ENCODE measurements at regions not wholly inside any gene's neighbourhood (a gene's known extent, or its start where the extent isn't known, plus 50 kb on each side); places are given as distances from the start of the nearest gene placed in this dataset.

DNA sequence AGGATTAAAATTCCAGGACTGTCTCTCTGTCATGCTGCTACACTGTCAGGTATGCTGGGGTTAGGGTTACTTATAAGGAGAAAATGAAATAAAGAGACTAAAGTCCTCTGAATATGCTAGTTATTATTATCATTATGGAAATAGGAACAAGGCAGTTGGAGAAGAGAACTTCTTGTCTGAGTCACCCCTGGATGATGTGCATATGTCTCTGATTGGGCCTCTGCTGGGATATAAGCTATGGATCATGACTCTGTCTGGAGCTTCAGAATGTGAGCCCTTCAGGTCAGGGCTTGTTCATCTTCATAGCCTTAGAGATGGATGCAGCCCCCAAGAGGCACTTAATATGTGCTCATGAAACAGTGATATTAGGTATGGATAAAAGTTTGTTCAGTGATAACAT lies 569.6 kb downstream of the EPHB1 start:
- Mint-ChIP-seq H3K27ac (no peak overlapping the region), H3K27me3 (ENCODE audit: insufficient read depth) (peaks cover 2% of the 10 kb centered on the region), H3K36me3 (ENCODE audit: low read depth) (no peaks in the 10 kb centered on the region), H3K4me1 (ENCODE audit: low read depth) (no peaks in the 10 kb centered on the region), H3K4me3 (no peak overlapping the region), H3K9me3 (no peaks in the 10 kb centered on the region)
- DNase-seq (ENCODE audit: low spot score) = no peak
- intact Hi-C loops (cut with micrococcal nuclease) = no loop called here

DNA sequence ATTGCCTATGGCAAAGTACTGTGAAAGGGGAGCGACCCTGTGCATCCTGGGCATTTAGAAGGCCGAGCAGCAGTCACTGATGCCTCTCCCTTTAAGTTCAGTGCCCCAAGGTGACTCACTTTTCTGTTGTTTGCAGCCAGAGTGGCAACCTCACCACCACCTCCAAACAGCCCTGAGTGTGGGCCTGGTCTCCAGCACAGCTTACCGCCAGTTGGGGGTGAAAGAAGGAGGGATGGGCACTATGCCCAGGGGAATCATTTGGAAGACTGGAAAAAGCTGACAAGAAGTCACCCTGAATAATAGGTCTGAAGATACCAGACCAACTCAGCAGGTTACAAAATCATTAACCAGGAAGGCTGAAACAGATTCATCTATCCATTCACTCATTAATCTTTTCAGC lies 571.8 kb downstream of the EPHB1 start:
- H3K9me3 Mint-ChIP-seq = no peaks in the 10 kb centered on the region
- no peak for DNase-seq (ENCODE audit: low spot score)
- intact Hi-C loops (cut with micrococcal nuclease) = no loop called here
- H3K27ac Mint-ChIP-seq = no peak overlapping the region
- H3K4me3 Mint-ChIP-seq = no peak overlapping the region
- H3K36me3 Mint-ChIP-seq (ENCODE audit: low read depth) = no peaks in the 10 kb centered on the region
- peaks cover 2% of the 10 kb centered on the region for H3K27me3 Mint-ChIP-seq (ENCODE audit: insufficient read depth)
- no peaks in the 10 kb centered on the region for H3K4me1 Mint-ChIP-seq (ENCODE audit: low read depth)

DNA sequence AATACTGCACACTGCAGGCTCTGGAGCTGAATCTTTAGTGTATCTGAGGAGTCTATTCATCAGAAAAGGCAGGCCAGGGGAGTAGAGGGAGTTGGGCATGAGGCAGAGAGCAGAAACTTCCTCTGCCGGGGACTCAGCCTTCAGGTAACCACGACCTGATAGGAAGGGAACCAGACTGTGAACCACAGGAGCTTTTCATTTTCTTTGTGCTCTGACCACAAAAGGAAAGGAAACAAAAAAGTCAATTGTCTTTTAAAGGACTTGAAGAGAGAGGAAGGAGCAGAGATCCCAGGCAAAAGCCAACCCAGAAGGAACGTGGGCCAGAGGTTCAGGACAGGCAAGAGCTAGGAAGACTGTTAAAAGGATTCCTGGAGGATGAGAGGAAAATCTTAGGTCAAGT lies 573.3 kb downstream of the EPHB1 start:
- intact Hi-C loops (cut with micrococcal nuclease) = no loop called here
- no peak overlapping the region for H3K27ac Mint-ChIP-seq
- H3K9me3 Mint-ChIP-seq = no peaks in the 10 kb centered on the region
- peaks cover 2% of the 10 kb centered on the region for H3K27me3 Mint-ChIP-seq (ENCODE audit: insufficient read depth)
- H3K36me3 Mint-ChIP-seq (ENCODE audit: low read depth) = no peaks in the 10 kb centered on the region
- DNase-seq (ENCODE audit: low spot score) = no peak
- H3K4me3 Mint-ChIP-seq = no peak overlapping the region
- H3K4me1 Mint-ChIP-seq (ENCODE audit: low read depth) = no peaks in the 10 kb centered on the region

DNA sequence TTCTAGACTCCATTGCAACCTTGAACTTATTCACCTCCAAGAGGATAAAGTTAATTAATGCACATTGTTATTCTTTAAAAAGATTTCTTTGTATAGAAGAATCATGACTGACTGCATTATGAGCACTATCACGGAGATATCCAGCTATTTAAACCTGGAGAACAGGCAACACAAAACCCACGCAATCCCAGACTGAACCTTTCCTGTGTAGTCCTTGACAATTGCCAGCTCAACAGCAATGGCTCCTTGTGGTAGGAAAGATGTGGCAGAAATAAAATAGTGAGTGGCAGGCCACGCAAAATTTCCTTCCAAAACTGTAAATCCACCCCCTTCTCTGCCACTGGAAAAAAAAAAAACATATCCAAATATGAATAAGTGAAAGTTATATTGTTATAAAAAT lies 573.7 kb downstream of the EPHB1 start:
- DNase-seq (ENCODE audit: low spot score) = no peak
- no peaks in the 10 kb centered on the region for H3K9me3 Mint-ChIP-seq
- no peak overlapping the region for H3K4me3 Mint-ChIP-seq
- H3K4me1 Mint-ChIP-seq (ENCODE audit: low read depth) = no peaks in the 10 kb centered on the region
- no peak overlapping the region for H3K27ac Mint-ChIP-seq
- intact Hi-C loops (cut with micrococcal nuclease) = no loop called here
- H3K36me3 Mint-ChIP-seq (ENCODE audit: low read depth) = no peaks in the 10 kb centered on the region
- peaks cover 2% of the 10 kb centered on the region for H3K27me3 Mint-ChIP-seq (ENCODE audit: insufficient read depth)

DNA sequence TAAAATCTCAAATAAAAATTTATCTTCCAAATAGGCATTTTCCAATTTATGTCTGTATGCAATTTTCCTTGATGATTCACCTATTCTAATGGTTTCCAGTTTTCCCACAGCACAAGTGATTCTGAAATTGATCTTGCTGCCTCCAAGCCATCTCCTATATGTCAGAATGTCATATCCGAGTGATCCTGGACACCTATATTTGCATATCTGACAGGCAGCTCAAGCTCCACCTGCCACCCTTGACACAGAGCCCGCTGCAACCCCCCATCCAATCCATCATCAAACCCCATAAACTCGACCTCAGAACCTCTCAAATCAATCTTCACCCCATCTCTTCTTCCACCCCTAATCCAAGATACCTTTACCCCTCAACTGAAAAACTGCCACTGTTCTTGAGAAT lies 579.5 kb downstream of the EPHB1 start:
- no peak for DNase-seq (ENCODE audit: low spot score)
- intact Hi-C loops (cut with micrococcal nuclease) = no loop called here
- Mint-ChIP-seq H3K36me3 (ENCODE audit: low read depth) (no peaks in the 10 kb centered on the region), H3K4me3 (no peak overlapping the region), H3K4me1 (ENCODE audit: low read depth) (no peaks in the 10 kb centered on the region), H3K27me3 (ENCODE audit: insufficient read depth) (no peaks in the 10 kb centered on the region), H3K9me3 (peaks cover 5% of the 10 kb centered on the region), H3K27ac (no peak overlapping the region)

DNA sequence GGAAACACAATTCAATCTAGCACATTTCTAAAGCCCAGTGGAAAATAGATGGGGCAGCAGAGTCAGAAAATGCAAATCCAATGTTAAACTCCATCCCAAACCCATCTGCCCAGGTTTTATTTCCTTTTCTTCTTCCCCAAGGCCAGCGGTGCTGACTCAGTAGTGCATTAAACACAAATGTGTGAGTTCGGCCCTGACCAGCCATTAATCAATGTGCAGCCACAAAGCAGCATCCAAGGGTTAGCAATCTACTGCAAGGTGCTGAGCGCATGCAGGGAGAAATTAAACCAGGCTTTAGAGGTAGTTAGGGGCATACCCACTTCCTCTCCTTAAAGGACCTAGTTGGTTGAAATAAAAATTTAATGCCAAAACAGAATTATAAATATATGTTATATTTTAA lies 583.3 kb upstream of the PPP2R3A start:
- no peak for DNase-seq (ENCODE audit: low spot score)
- no peak overlapping the region for H3K4me3 Mint-ChIP-seq
- no peaks in the 10 kb centered on the region for H3K27me3 Mint-ChIP-seq (ENCODE audit: insufficient read depth)
- H3K36me3 Mint-ChIP-seq (ENCODE audit: low read depth) = no peaks in the 10 kb centered on the region
- H3K4me1 Mint-ChIP-seq (ENCODE audit: low read depth) = no peaks in the 10 kb centered on the region
- no peaks in the 10 kb centered on the region for H3K9me3 Mint-ChIP-seq
- intact Hi-C loops (cut with micrococcal nuclease) = no loop called here
- no peak overlapping the region for H3K27ac Mint-ChIP-seq

DNA sequence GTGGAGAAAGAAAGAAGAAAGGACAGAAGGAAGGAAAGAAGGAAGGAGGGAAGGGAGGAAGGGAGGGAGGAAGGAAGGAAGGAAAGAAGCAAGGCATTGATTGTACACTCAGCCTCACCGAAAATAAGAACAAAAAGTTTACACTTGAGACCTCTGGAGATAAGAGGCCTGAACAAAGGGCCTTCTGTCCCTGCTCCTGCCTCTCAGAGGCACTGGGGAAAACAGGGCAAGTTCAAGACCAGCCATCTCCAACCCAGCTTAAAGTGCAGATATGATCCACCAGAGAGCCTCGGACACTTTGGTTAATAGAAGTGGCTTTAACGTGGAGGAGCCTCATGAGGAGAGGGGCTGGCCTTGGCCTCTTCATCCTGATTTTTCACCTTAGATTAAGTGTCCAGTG lies 582.9 kb upstream of the PPP2R3A start:
- H3K36me3 Mint-ChIP-seq (ENCODE audit: low read depth) = no peaks in the 10 kb centered on the region
- no peak overlapping the region for H3K27ac Mint-ChIP-seq
- H3K27me3 Mint-ChIP-seq (ENCODE audit: insufficient read depth) = no peaks in the 10 kb centered on the region
- H3K4me3 Mint-ChIP-seq = no peak overlapping the region
- DNase-seq (ENCODE audit: low spot score) = no peak
- intact Hi-C loops (cut with micrococcal nuclease) = no loop called here
- H3K4me1 Mint-ChIP-seq (ENCODE audit: low read depth) = no peaks in the 10 kb centered on the region
- no peaks in the 10 kb centered on the region for H3K9me3 Mint-ChIP-seq

DNA sequence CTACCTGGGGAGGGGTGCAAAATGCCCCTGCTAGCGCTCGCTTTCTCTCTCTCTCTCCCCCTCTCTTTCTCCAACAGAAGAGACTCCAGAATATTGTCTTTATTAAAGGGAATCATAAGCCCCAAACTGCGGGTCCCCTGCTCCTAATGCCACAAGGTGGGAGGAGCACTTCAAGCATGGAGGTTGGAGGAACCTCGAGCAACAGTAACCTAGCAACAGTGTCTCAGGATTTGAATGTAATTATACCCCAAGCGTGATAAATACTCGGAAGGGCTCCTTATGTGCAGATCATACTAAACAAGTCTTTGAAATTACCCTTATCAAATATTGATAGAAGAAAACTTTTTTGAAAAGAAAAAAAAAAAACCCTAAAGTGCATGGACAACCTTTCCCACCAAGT lies 582.2 kb upstream of the PPP2R3A start:
- H3K36me3 Mint-ChIP-seq (ENCODE audit: low read depth) = no peaks in the 10 kb centered on the region
- no peak for DNase-seq (ENCODE audit: low spot score)
- intact Hi-C loops (cut with micrococcal nuclease) = no loop called here
- H3K4me1 Mint-ChIP-seq (ENCODE audit: low read depth) = no peaks in the 10 kb centered on the region
- no peaks in the 10 kb centered on the region for H3K27me3 Mint-ChIP-seq (ENCODE audit: insufficient read depth)
- no peaks in the 10 kb centered on the region for H3K9me3 Mint-ChIP-seq
- H3K27ac Mint-ChIP-seq = no peak overlapping the region
- no peak overlapping the region for H3K4me3 Mint-ChIP-seq

DNA sequence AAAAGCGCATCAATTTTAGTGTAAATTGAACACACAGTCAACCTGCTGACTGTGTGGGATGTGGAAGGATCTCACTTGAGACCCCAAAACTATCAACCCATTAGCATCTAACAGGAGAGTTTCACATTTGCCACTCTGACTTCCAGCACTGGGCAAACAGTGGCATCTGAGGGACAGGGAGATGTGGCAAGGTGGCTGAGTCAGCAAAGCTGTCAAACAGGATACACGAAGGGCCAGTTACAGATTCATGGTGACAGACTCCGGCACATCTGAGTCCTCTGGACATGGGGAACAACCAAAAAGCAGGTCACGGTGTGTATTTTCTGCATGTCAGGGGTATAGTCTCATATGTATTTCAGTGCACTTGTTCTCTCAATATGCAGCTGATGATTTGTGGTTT lies 573.4 kb upstream of the PPP2R3A start:
- Mint-ChIP-seq H3K4me3 (no peak overlapping the region), H3K4me1 (ENCODE audit: low read depth) (no peaks in the 10 kb centered on the region), H3K9me3 (peaks cover 15% of the 10 kb centered on the region), H3K27me3 (ENCODE audit: insufficient read depth) (no peaks in the 10 kb centered on the region), H3K36me3 (ENCODE audit: low read depth) (no peaks in the 10 kb centered on the region), H3K27ac (no peak overlapping the region)
- no peak for DNase-seq (ENCODE audit: low spot score)
- intact Hi-C loops (cut with micrococcal nuclease) = no loop called here

DNA sequence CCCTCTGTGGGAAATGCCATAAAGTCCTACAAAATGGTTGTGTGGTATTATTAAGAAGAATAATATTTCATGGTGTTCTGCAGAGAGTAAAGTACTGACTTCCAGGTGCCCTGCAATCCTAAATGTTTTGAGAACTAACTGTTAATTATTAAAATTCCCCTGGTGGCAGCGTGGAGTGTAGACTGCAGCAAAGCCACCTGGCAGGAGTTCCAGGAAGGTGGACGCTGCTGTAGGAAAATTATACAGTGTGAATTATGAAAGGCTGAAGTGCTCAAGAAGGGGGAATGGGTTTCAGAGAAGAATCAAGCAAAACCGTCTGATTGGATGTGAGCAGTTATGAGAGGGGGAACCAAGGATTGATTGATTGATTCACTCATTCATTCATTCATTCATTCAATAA lies 572.4 kb upstream of the PPP2R3A start:
- Mint-ChIP-seq H3K36me3 (ENCODE audit: low read depth) (no peaks in the 10 kb centered on the region), H3K27me3 (ENCODE audit: insufficient read depth) (no peaks in the 10 kb centered on the region), H3K4me3 (no peak overlapping the region), H3K4me1 (ENCODE audit: low read depth) (no peaks in the 10 kb centered on the region), H3K9me3 (peaks cover 15% of the 10 kb centered on the region), H3K27ac (no peak overlapping the region)
- DNase-seq (ENCODE audit: low spot score) = no peak
- intact Hi-C loops (cut with micrococcal nuclease) = no loop called here

DNA sequence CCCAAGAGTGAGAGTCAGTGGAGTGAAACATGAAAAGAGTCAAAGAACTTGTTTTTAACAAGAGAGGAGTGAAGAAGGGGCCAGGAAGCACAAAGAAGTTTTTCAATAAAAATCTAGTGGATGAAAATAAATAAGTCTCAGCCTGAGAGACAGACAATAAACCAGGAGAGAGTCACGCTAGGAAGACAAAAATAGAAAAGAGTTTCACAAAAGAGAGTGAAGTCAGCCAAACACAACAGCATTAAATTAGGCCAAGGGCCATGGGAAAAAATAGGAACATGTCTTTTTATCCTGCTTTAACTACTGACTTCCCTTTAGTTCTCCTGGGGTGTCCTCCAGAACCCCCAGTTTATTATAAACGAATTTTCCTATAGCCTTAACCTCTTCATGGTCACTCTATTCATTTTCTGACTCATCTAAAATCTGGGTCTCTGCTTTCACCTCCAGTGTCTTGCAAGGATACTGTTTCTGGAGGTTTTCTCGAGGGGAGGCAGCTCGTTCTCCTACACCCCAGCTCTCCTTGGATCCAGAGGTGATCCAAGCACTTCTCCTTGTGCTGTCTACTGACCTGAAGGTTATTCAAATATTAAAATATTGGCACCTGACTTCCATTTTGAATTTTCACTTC lies 571.5 kb upstream of the PPP2R3A start:
- intact Hi-C loops (cut with micrococcal nuclease) = no loop called here

DNA sequence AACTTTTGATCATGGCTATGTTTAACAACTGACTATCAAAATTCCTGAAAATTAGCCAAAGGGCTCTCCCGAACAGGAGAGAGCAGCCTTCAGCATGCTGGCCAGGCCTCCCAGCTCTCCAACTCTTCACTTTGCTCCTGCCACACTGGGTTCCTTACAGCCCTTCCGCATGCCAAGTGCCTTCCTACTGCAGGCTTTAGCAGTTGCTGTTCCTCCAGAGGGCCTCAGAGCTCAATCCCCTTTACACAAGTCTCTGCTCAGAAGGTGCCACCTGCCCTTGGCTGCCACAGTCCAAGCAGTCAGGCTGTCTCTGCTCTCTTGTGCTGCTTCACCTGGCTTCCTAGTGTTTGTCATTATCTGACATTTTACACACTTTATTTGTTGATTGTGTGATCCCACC lies 553.1 kb upstream of the PPP2R3A start:
- H3K36me3 Mint-ChIP-seq (ENCODE audit: low read depth) = no peaks in the 10 kb centered on the region
- no peaks in the 10 kb centered on the region for H3K27me3 Mint-ChIP-seq (ENCODE audit: insufficient read depth)
- intact Hi-C loops (cut with micrococcal nuclease) = no loop called here
- H3K27ac Mint-ChIP-seq = no peak overlapping the region
- no peaks in the 10 kb centered on the region for H3K9me3 Mint-ChIP-seq
- H3K4me3 Mint-ChIP-seq = no peak overlapping the region
- H3K4me1 Mint-ChIP-seq (ENCODE audit: low read depth) = no peaks in the 10 kb centered on the region
- DNase-seq (ENCODE audit: low spot score) = no peak

More for the DNA sequence above, 571.5 kb upstream of the PPP2R3A start:
- H3K27me3 Mint-ChIP-seq (ENCODE audit: insufficient read depth) = no peaks in the 10 kb centered on the region
- peaks cover 12% of the 10 kb centered on the region for H3K9me3 Mint-ChIP-seq
- no peaks in the 10 kb centered on the region for H3K4me1 Mint-ChIP-seq (ENCODE audit: low read depth)
- no peak overlapping the region for H3K4me3 Mint-ChIP-seq
- H3K36me3 Mint-ChIP-seq (ENCODE audit: low read depth) = no peaks in the 10 kb centered on the region
- DNase-seq (ENCODE audit: low spot score) = no peak
- H3K27ac Mint-ChIP-seq = no peak overlapping the region

DNA sequence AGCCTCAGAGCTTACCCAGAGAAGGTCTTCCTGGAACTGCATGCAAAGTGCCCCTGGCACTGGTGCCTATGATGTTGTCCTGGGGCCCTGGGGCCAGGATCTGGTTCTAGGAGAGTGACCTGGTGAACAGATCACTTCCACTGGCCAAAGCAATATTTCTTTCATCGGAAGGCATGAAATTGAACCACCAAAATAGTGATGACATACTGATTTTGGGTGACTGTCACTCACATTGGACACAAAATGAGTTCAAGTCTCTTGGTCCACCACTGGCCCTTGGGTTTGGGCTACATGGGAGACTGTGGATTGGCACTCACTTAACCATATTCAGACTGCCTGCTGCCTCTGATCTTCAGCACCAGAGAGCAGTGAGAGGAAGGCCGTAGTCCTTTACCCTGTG lies 549.3 kb upstream of the PPP2R3A start:
- Mint-ChIP-seq H3K27me3 (ENCODE audit: insufficient read depth) (no peaks in the 10 kb centered on the region), H3K27ac (no peak overlapping the region), H3K4me3 (no peak overlapping the region), H3K9me3 (no peaks in the 10 kb centered on the region), H3K4me1 (ENCODE audit: low read depth) (no peaks in the 10 kb centered on the region), H3K36me3 (ENCODE audit: low read depth) (no peaks in the 10 kb centered on the region)
- DNase-seq (ENCODE audit: low spot score) = no peak
- intact Hi-C loops (cut with micrococcal nuclease) = no loop called here

DNA sequence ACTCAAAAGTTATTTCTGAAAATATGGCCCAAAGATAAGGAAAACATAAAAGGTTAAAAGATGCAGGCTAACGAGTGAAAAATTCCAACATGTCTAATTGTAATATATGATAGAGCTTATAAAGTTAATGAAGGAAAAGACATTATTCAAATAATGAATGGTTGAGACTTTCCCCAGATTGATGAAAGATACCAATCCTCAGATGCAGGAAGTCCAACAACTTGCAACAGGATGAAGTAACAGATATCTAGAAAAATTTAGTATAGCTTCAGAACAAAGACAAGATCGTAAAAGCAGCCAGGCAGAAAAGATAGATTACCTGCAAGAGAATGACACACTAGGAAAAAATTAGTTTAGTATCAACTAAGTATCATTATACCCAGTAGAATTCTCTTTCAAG lies 546.4 kb upstream of the PPP2R3A start:
- Mint-ChIP-seq H3K27ac (no peak overlapping the region), H3K4me1 (ENCODE audit: low read depth) (no peaks in the 10 kb centered on the region), H3K4me3 (no peak overlapping the region), H3K27me3 (ENCODE audit: insufficient read depth) (no peaks in the 10 kb centered on the region), H3K36me3 (ENCODE audit: low read depth) (no peaks in the 10 kb centered on the region), H3K9me3 (no peaks in the 10 kb centered on the region)
- intact Hi-C loops (cut with micrococcal nuclease) = no loop called here
- DNase-seq (ENCODE audit: low spot score) = no peak
